Prostate gland (tissue), 2 donors: ENCODE measurements at regions not wholly inside any gene's neighbourhood (a gene's known extent, or its start where the extent isn't known, plus 50 kb on each side); places are given as distances from the start of the nearest gene placed in this dataset.

ENCODE experiments used
- DNase-seq: peaks from one replicate; pipeline ENCODE4 v3.0.0-alpha.2; 2019; ENCODE audit warnings: low spot score
- H3K27ac ChIP-seq, 2 donors: fragments of 200-600 bp; sonication (generic); 2 replicates each; pipeline ENCODE4 v1.5.1; 2017 to 2019
- H3K27me3 ChIP-seq: fragments of 200-600 bp; sonication (generic); replicated peaks from 2 replicates; pipeline ENCODE4 v1.5.1; 2019; ENCODE audit not compliant: insufficient read depth
- H3K36me3 ChIP-seq, 2 donors: fragments of 200-600 bp; sonication (generic); 1 replicate in 1 of 2; 2 replicates in 1 of 2; pipeline versions ENCODE4 v1.5.1 to v1.8.1; 2017 to 2019
- H3K4me1 ChIP-seq: fragments of 200-600 bp; sonication (generic); replicated peaks from 2 replicates; pipeline ENCODE4 v1.5.1; 2019
- H3K4me3 ChIP-seq, 2 donors: fragments of 200-600 bp; sonication (generic); 2 replicates each; pipeline ENCODE4 v1.5.1; 2017 to 2019
- H3K9me3 ChIP-seq: fragments of 200-600 bp; sonication (generic); 2 replicates; pipeline ENCODE4 v1.5.1; 2017
- CTCF ChIP-seq, 4 experiments: fragments of 200-600 bp in 2 of 4; fragments of 450-650 bp in 2 of 4; sonication (generic) in 2 of 4; IDR thresholded peaks; 1 replicate in 3 of 4; 2 replicates in 1 of 4; pipeline ENCODE4 v1.5.1; 2016 to 2019; ENCODE audit warnings: antibody characterized with exemption in 4 of 4, mild to moderate bottlenecking in 2 of 4, moderate library complexity in 2 of 4
- POLR2A ChIP-seq: fragments of 450-650 bp; IDR thresholded peaks from one replicate; pipeline ENCODE4 v1.6.1; 2016; ENCODE audit warnings: antibody characterized with exemption, mild to moderate bottlenecking
- POLR2AphosphoS5 ChIP-seq: sonication (generic); formaldehyde crosslinking; IDR thresholded peaks from one replicate; pipeline ENCODE4 v1.6.1; 2017; ENCODE audit warnings: antibody characterized with exemption
- WGBS: methylation state at CpG from one replicate; pipeline ENCODE4 v1.1.5; 2018; 5-methylcytosine and 5-hydroxymethylcytosine counted together
- intact Hi-C: fragments of 100-400 bp; cut with DNase I; formaldehyde crosslinking; loops from one replicate; pipeline ENCODE4 v1.14.2; 2022

GRCh38 chr11:44404736-44405395 lies 94.9 kb upstream of the ALX4 start:
- TF ChIP-seq POLR2A: no peak
- no peak for TF ChIP-seq POLR2AphosphoS5
- no peak for TF ChIP-seq CTCF (IDR thresholded peaks at IDR 0.05)
- Histone ChIP-seq H3K36me3 (no peaks in the 10 kb centered on the region), H3K27ac (no peak overlapping the region), H3K9me3 (no peaks in the 10 kb centered on the region), H3K4me1 (no peaks in the 10 kb centered on the region), H3K4me3 (no peak overlapping the region), H3K27me3 (no peaks in the 10 kb centered on the region)
- intact Hi-C loops: no loop called here
- 77% methylated on average over 10 of the region's 10 CpGs for WGBS
- no peak for DNase-seq

GRCh38 chr11:44407211-44407996 lies 97.5 kb upstream of the ALX4 start:
- no peaks in the 10 kb centered on the region for H3K27me3 ChIP-seq
- DNase-seq: no peak
- no peaks in the 10 kb centered on the region for H3K4me1 ChIP-seq
- no peak for TF ChIP-seq CTCF (IDR thresholded peaks at IDR 0.05)
- TF ChIP-seq POLR2A: no peak
- no peak for TF ChIP-seq POLR2AphosphoS5
- H3K9me3 ChIP-seq: no peaks in the 10 kb centered on the region
- H3K4me3 ChIP-seq: no peak overlapping the region
- WGBS: 90% methylated on average over 7 of the region's 7 CpGs
- H3K27ac ChIP-seq: no peak overlapping the region
- no peaks in the 10 kb centered on the region for H3K36me3 ChIP-seq
- intact Hi-C loops: no loop called here

GRCh38 chr11:44408141-44408540 lies 98.2 kb upstream of the ALX4 start:
- TF ChIP-seq CTCF (IDR thresholded peaks at IDR 0.05) (no peak), POLR2AphosphoS5 (no peak), POLR2A (no peak)
- Histone ChIP-seq H3K9me3 (no peaks in the 10 kb centered on the region), H3K36me3 (no peaks in the 10 kb centered on the region), H3K4me3 (no peak overlapping the region), H3K4me1 (no peaks in the 10 kb centered on the region), H3K27ac (no peak overlapping the region), H3K27me3 (no peaks in the 10 kb centered on the region)
- no peak for DNase-seq
- 27% methylated on average over 4 of the region's 4 CpGs for WGBS
- intact Hi-C loops: no loop called here

- H3K27me3 ChIP-seq: no peaks in the 10 kb centered on the region
- no peak overlapping the region for H3K27ac ChIP-seq
- no peak overlapping the region for H3K4me3 ChIP-seq
- no peaks in the 10 kb centered on the region for H3K36me3 ChIP-seq
- no peaks in the 10 kb centered on the region for H3K9me3 ChIP-seq
- TF ChIP-seq CTCF (IDR thresholded peaks at IDR 0.05): no peak
- no peak for TF ChIP-seq POLR2A
- no peak for TF ChIP-seq POLR2AphosphoS5
- no peaks in the 10 kb centered on the region for H3K4me1 ChIP-seq
- intact Hi-C loops: no loop called here
- 93% methylated on average over 6 of the region's 6 CpGs for WGBS
- no peak for DNase-seq
Observed at GRCh38 chr11:44408711-44409470, 99.0 kb upstream of the ALX4 start.
